ENCODE measurements at regions not wholly inside any gene's neighbourhood (a gene's known extent, or its start where the extent isn't known, plus 50 kb on each side); places are given as distances from the start of the nearest gene placed in this dataset.
"Not testable (repeated sequence)": the region's sequence is repeated elsewhere in the genome, so short reads cannot be mapped to it uniquely, and the experiment has no call there.

DNA sequence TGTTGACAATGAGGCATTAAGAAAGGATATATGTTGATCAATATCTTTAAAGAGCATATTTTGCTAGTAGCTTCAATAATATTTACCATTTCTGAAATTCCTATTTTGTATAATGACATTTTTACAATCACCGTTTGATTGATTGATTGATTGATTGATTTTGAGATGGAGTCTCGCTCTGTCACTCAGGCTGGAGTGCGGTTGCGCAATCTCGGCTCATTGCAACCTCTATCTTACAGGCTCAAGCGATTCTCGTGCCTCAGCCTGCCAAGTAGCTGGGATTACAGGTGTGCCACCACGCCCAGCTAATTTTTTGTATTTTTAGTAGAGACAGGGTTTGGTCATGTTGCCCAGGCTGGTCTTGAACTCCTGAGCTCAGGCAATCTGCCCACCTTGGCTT is 150.9 kb upstream of the TEX13D start:
- DNase-seq, result not testable (repeated sequence)

DNA sequence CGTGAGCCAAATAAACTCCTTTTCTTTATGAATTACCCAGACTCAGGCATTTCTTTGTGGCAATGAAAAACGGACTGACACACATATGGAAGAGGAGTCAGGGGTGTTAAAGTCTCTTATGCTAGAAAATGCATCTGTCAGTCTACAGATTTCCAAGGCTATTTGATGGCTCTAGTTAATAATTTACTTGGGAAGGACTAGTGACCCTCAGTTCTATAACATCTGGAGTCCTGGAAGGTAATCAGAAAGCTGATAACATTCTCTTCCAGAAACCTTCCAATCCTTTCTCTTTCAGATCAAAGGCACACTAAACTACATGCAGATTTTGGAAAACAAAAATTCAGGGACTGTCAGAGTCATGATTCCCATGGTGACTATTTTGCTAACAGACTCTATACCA is 142.0 kb upstream of the TEX13D start:
- DNase-seq, result no peak

- no peak for DNase-seq
These were observed 138.3 kb upstream of the TEX13D start for GRCh38 chrX:124194199-124194598.

DNA sequence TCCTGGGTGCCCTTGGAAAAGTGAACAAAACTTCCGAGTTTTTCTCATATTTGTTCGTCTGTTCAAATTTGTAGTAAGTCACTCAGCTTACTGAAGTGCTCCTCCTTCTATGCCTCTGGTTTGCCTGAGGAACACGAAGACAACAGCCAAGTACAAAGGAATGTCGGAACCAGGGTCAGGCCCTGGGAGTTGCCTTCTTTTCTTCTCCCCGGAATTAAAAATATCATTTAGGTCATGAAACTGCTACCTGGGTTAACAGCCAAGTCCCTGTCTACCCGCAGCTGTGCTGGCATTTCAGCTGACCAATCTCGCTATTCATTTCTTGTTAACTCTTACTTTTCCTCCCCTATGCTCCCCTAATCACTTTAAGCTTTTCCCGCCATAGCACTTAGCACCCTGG is 137.6 kb upstream of the TEX13D start:
- no peak for DNase-seq

DNA sequence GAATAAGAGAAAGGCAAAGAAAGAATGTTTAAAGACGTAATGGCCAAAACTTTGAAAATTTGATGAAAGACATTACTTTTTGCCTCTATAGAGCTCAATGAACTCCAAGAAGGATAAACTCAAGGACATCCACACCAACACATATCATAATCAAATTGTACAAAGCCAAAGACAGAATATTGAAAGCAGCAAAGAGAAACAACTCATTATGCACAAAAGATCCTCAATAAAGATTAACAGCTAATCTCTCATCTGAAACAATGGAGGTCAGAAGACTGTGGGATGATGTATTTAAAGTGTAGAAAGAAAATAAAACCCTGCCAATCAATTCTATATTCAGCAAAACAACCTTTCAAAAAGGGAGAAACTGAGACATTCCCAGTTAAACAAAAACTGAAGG is 129.1 kb upstream of the TEX13D start:
- no peak for DNase-seq

DNA sequence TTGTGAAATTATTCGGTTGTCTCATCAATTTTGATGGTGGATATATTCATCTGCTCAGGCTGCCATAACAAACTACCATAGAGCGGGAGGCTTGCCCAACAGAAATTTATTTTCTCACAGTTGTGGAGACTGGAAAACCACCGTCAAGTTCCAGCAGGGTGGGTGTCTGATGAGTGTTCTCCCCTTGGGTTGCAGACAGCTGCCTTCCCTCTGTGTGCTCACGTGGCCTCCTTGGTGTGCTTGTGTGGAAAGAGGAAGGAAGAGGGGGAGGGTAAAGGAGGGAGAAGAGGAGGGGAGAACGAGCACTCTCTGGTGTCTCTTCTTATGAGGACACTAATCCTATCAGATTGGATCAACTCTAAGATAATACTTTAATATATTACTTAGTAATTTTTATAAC is 123.8 kb upstream of the TEX13D start:
- DNase-seq, result no peak

- no peak for DNase-seq
These were observed 122.5 kb upstream of the TEX13D start for GRCh38 chrX:124209792-124210576.

GRCh38 chrX:124211312-124211942 is 121.0 kb upstream of the TEX13D start:
- no peak for DNase-seq

- peak; percentile 40 for DNase-seq
These were observed 119.8 kb upstream of the TEX13D start for GRCh38 chrX:124212622-124213021.

GRCh38 chrX:124215786-124216185 is 116.7 kb upstream of the TEX13D start:
- DNase-seq, result no peak

DNA sequence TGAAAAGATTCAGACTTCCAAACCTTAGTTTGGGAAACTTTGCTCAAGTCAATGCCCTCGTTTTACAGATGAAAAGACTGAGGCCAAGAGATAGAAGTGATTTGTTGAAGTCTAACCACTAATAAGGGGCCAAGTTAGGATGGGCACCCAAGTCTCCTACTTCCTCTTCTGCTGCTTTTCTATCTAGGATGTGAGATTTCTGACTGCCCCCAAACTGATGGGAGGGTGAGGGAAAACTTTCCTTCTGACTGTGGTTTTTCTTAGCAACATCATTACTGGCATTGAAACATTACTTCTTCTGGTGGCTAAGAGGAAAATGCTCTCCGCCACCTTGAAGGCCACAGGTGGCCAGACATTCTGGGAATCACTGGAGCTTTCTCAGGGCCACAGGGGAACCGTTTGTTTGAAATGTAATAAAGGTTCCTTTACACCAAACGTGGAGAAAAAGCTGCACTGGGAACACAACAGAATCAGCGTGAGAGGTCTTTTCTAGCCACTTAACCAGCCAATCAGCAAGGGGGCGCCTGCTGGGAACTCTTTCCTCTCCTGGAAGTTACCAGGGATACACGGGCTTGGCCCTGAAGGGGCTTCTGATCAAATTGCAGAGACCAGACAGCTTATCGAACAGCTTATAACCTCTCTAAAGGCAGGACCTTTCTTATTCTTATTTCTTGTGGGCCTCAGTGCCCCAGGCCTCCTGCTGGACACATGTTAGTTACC is 115.9 kb upstream of the TEX13D start:
- no peak for DNase-seq

DNA sequence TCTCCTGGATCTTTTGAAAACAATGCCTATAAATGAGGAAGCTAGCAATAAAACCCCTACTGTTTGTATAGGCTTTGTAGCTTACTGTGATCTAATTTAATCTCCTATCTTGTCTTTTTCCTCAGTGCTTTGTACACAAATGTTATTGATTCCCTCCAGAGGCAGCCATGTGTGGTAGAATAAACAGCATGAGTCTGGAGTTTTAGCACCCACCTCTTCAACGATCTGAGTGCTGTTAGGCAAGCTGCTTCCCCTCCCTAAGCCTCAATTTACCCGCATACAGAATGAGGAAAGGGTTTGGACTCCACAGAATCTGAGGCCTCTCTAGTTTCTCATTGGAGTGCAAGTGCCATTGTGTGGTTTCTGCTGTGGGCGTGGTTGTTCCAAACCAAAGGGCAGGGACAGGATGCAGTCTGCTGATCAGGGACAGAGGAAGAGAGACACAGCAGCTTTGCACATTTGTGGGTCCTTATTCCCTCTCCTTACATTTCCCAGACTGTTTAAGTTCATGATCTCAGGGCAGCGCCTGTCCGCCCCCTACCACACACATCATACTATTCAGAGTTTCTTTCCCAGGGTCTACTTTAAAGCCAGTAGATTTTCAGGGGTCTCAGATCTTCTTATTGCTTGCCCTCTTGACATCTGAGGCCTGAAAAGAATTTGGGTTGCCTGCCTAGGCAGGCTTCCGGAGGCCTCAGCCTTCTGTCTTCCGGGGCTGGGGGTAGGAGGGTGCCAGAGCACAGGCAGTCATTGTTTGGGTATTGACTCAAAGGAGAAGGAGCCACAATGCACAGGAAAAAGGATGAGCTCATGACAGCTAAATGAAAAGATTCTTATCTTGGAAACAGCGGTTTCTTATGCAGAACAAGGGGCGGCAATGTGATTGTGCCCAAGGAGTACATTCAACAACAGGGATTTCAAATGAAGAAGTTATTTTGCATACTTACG is 114.9 kb upstream of the TEX13D start:
- peak; percentile 64 for DNase-seq

- no peak for DNase-seq
These were observed 108.9 kb upstream of the TEX13D start for GRCh38 chrX:124223524-124223923.

GRCh38 chrX:124224528-124224927 is 107.9 kb upstream of the TEX13D start:
- no peak for DNase-seq

GRCh38 chrX:124226129-124226528 is 106.3 kb upstream of the TEX13D start:
- no peak for DNase-seq

- DNase-seq, result no peak
These were observed 103.6 kb upstream of the TEX13D start for GRCh38 chrX:124228849-124229248.

DNA sequence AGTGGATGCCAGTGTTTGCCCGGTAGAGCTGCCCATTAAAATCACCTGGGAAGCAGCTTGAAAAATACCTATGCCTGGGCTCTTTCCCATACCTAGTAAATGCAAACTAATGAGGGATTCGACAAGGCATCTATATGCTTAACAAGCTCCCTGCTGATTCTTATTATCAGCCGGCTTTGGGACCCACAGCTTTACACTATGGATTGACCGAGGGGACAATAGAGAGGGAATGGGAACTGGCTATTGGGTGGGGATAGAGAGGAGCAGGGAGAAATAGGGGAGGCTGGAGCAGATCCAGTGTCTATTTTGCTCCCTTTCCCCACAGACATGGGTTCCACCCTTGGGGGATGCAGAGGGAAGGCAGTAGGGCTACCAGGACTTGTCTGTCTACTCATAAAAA is 103.1 kb upstream of the TEX13D start:
- no peak for DNase-seq

DNA sequence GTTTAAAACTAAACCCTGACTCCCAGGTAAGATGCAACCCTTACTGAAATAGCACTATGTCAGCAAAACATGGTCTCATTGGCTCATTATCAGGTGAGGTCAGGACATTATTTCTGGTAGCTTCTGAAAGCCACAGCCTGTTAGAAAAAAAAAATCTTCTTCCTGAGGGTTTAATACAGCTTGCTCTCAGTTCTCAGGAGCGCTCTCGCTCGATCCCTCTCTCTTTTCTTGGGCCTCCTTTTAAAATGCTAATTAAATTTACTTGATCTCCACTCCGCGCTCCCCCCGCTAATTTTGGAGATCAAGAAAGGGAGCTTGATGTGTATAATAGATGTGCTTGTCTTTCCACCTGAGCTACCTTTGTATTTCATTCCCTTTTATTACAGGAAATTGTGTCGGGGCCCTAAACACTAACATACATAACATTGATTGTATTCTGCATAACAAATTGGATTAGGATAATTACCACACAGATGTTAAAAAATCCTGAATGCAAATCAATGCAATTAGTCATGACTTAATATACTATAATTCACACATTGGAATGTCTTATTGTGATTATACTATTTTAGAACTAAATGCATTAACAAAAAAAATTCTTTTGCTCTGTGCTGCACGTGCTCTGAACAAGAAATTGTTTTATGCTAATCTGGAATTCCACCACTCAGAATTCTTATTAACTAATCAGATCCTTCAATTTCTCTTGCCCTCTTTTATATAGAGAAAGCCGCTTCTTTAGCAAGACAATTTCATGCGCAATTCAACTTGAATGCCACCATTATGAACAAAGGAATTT is 101.6 kb upstream of the TEX13D start:
- DNase-seq, result no peak

GRCh38 chrX:124231451-124231759 is 101.1 kb upstream of the TEX13D start:
- DNase-seq, result no peak

- DNase-seq, result peak; percentile 61
These were observed 99.8 kb upstream of the TEX13D start for GRCh38 chrX:124232523-124233201.

- DNase-seq, result no peak
These were observed 98.1 kb upstream of the TEX13D start for GRCh38 chrX:124234348-124234747.

DNA sequence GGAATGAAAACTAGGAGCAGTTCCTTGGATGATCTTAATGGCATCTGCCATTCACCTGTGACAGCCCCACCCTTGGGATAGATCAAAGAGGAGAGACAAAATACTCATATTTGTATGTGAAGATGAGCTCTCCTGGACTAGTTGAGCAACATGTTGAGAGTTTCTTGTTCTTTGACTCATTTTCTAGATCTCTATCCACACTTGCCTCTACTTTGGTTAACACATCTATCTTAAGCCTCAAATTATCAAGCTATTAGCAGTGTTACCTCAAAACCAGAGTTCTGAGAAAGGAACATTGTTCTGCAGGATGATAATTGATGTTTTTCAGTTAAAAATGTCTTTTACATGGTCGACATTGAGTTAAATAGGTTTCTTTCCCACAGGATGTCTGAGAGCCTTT is 94.2 kb upstream of the TEX13D start:
- no peak for DNase-seq

Measured in activated naive CD4-positive, alpha-beta T cell treated with Interleukin-2 at 50 U/mL for 16 hours (primary cell).